ENCODE measurements at regions not wholly inside any gene's neighbourhood (a gene's known extent, or its start where the extent isn't known, plus 50 kb on each side); places are given as distances from the start of the nearest gene placed in this dataset.

GRCh38 chr6:14573703-14574290 is 456.2 kb downstream of the CD83 start:
- TF ChIP-seq POLR2AphosphoS5 (IDR thresholded peaks at IDR 0.05): no peak
- no peak for TF ChIP-seq CTCF (IDR thresholded peaks at IDR 0.05)
